ENCODE measurements at regions not wholly inside any gene's neighbourhood (a gene's known extent, or its start where the extent isn't known, plus 50 kb on each side); places are given as distances from the start of the nearest gene placed in this dataset.

GRCh38 chr10:83367036-83367435 is 772.3 kb upstream of the GHITM start:
- Histone ChIP-seq H3K27me3 (no peaks in the 10 kb centered on the region), H3K36me3 (no peaks in the 10 kb centered on the region), H3K4me1 (no peaks in the 10 kb centered on the region), H3K27ac (no peak overlapping the region), H3K4me3 (no peak overlapping the region), H3K9me3 (no peaks in the 10 kb centered on the region)
- 76 to 88% methylated on average over 5 to 6 of the region's 6 CpGs for WGBS, 2 donors (ENCODE audit: low coverage in 1 of 2)
- ATAC-seq = no peak
- TF ChIP-seq POLR2A (IDR thresholded peaks at IDR 0.05) (no peak), EP300 (IDR thresholded peaks at IDR 0.05) (no peak), CTCF (IDR thresholded peaks at IDR 0.05) (no peak), POLR2AphosphoS5 (IDR thresholded peaks at IDR 0.05) (no peak)

- ATAC-seq = no peak
- no peak overlapping the region for H3K27ac ChIP-seq
- no peaks in the 10 kb centered on the region for H3K4me1 ChIP-seq
- H3K9me3 ChIP-seq = no peaks in the 10 kb centered on the region
- no peaks in the 10 kb centered on the region for H3K36me3 ChIP-seq
- no peak overlapping the region for H3K4me3 ChIP-seq
- H3K27me3 ChIP-seq = no peaks in the 10 kb centered on the region
- WGBS, 2 donors (ENCODE audit: low coverage in 1 of 2) = 81 to 84% methylated on average over 4 of the region's 4 CpGs
- no peak for TF ChIP-seq EP300 (IDR thresholded peaks at IDR 0.05)
- no peak for TF ChIP-seq CTCF (IDR thresholded peaks at IDR 0.05)
- no peak for TF ChIP-seq POLR2A (IDR thresholded peaks at IDR 0.05)
- TF ChIP-seq POLR2AphosphoS5 (IDR thresholded peaks at IDR 0.05) = no peak
Observed at GRCh38 chr10:83371696-83372490, 767.4 kb upstream of the GHITM start.

GRCh38 chr10:83372646-83373045 is 766.7 kb upstream of the GHITM start:
- Histone ChIP-seq H3K36me3 (no peaks in the 10 kb centered on the region), H3K27ac (no peak overlapping the region), H3K4me3 (no peak overlapping the region), H3K9me3 (no peaks in the 10 kb centered on the region), H3K4me1 (no peaks in the 10 kb centered on the region), H3K27me3 (no peaks in the 10 kb centered on the region)
- WGBS, 2 donors (ENCODE audit: low coverage in 1 of 2) = 40 to 59% methylated on average over 1 to 2 of the region's 2 CpGs
- no peak for ATAC-seq
- TF ChIP-seq POLR2A (IDR thresholded peaks at IDR 0.05) = no peak
- no peak for TF ChIP-seq POLR2AphosphoS5 (IDR thresholded peaks at IDR 0.05)
- TF ChIP-seq EP300 (IDR thresholded peaks at IDR 0.05) = no peak
- TF ChIP-seq CTCF (IDR thresholded peaks at IDR 0.05) = no peak

GRCh38 chr10:83373671-83374070 is 765.6 kb upstream of the GHITM start:
- no peaks in the 10 kb centered on the region for H3K27me3 ChIP-seq
- no peak overlapping the region for H3K4me3 ChIP-seq
- H3K36me3 ChIP-seq = no peaks in the 10 kb centered on the region
- H3K27ac ChIP-seq = no peak overlapping the region
- 74 to 92% methylated on average over 2 of the region's 2 CpGs for WGBS, 2 donors (ENCODE audit: low coverage in 1 of 2)
- no peak for ATAC-seq
- no peaks in the 10 kb centered on the region for H3K9me3 ChIP-seq
- TF ChIP-seq CTCF (IDR thresholded peaks at IDR 0.05) = no peak
- no peak for TF ChIP-seq POLR2A (IDR thresholded peaks at IDR 0.05)
- TF ChIP-seq EP300 (IDR thresholded peaks at IDR 0.05) = no peak
- no peak for TF ChIP-seq POLR2AphosphoS5 (IDR thresholded peaks at IDR 0.05)
- H3K4me1 ChIP-seq = no peaks in the 10 kb centered on the region

GRCh38 chr10:83374741-83375140 is 764.6 kb upstream of the GHITM start:
- Histone ChIP-seq H3K27ac (no peak overlapping the region), H3K9me3 (no peaks in the 10 kb centered on the region), H3K36me3 (no peaks in the 10 kb centered on the region), H3K4me3 (no peak overlapping the region), H3K4me1 (no peaks in the 10 kb centered on the region), H3K27me3 (no peaks in the 10 kb centered on the region)
- no peak for ATAC-seq
- TF ChIP-seq EP300 (IDR thresholded peaks at IDR 0.05) (no peak), POLR2AphosphoS5 (IDR thresholded peaks at IDR 0.05) (no peak), CTCF (IDR thresholded peaks at IDR 0.05) (no peak), POLR2A (IDR thresholded peaks at IDR 0.05) (no peak)
